BLaER1 (cell line): ENCODE measurements at regions not wholly inside any gene's neighbourhood (a gene's known extent, or its start where the extent isn't known, plus 50 kb on each side); places are given as distances from the start of the nearest gene placed in this dataset.

Source experiments
- H3K27ac ChIP-seq: shearing (Covaris generic); formaldehyde crosslinking; 2 replicates; pipeline ENCODE4 v1.8.1; 2022
- H3K27me3 ChIP-seq: shearing (Covaris generic); formaldehyde crosslinking; 2 replicates; pipeline ENCODE4 v1.8.1; 2022
- H3K36me3 ChIP-seq: shearing (Covaris generic); formaldehyde crosslinking; 2 replicates; pipeline ENCODE4 v1.8.1; 2022
- H3K4me1 ChIP-seq: shearing (Covaris generic); formaldehyde crosslinking; 2 replicates; pipeline ENCODE4 v1.8.1; 2022
- H3K4me2 ChIP-seq: shearing (Covaris generic); formaldehyde crosslinking; 2 replicates; pipeline ENCODE4 v1.8.1; 2022
- H3K4me3 ChIP-seq: shearing (Covaris generic); formaldehyde crosslinking; 2 replicates; pipeline ENCODE4 v1.8.1; 2022
- H3K9ac ChIP-seq: shearing (Covaris generic); formaldehyde crosslinking; 2 replicates; pipeline ENCODE4 v1.8.1; 2022
- H3K9me3 ChIP-seq: shearing (Covaris generic); formaldehyde crosslinking; 2 replicates; pipeline ENCODE4 v1.8.1; 2022
- H4K20me1 ChIP-seq: shearing (Covaris generic); formaldehyde crosslinking; 2 replicates; pipeline ENCODE4 v1.8.1; 2022
- Cebpa-rat ChIP-seq: shearing (Covaris generic); IDR thresholded peaks from 2 replicates; pipeline ENCODE4 v1.8.1; 2022

DNA sequence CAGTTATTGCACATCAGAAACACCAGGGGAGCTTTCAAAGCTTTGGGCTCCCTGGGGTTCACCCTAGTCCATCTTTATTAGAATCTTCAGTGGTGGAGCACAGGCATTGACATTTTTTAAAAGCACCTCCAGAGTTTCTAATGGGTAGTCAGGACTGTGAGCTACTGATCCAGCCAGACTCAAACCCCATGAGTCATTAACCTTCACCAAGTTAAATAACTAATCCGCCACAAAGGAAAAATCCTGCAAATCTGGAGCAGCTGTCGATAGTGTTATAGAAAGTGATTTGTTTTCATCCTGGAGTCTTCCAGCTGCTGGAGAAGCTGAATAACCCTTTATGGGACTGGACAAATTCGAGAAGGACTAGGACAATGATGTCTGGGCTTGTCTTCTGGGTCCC is 93.2 kb upstream of the PIRT start:
- Histone ChIP-seq H3K4me3 (no peak overlapping the region), H3K4me2 (no peak overlapping the region), H3K4me1 (no peaks in the 10 kb centered on the region), H4K20me1 (no peaks in the 10 kb centered on the region), H3K9me3 (no peaks in the 10 kb centered on the region), H3K27me3 (no peaks in the 10 kb centered on the region), H3K9ac (no peak overlapping the region), H3K36me3 (no peaks in the 10 kb centered on the region), H3K27ac (no peak overlapping the region)
- TF ChIP-seq Cebpa-rat: no peak

DNA sequence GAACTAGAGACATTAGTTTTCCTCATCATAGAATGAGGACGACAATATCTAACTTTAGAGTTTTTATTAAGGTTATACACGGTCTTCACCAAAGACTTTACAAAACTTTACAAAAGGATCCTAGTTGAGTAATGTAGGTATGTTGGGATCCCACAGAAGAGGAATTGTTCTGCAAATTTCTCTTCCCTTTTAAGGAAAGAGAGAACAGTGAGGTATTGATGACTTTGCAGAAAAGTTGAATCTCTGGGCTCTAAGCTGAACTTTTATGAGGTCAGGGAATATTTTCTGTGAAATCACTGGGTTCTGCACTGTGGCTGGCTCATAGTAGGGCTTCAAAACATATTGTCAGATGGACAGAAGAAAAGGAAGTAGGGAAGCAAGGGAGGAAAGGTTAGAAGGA is 89.8 kb upstream of the PIRT start:
- H3K27me3 ChIP-seq: no peaks in the 10 kb centered on the region
- H3K4me3 ChIP-seq: no peak overlapping the region
- no peak overlapping the region for H3K4me2 ChIP-seq
- no peaks in the 10 kb centered on the region for H3K36me3 ChIP-seq
- TF ChIP-seq Cebpa-rat: no peak
- no peaks in the 10 kb centered on the region for H4K20me1 ChIP-seq
- no peaks in the 10 kb centered on the region for H3K4me1 ChIP-seq
- H3K27ac ChIP-seq: no peak overlapping the region
- H3K9ac ChIP-seq: no peak overlapping the region
- H3K9me3 ChIP-seq: no peaks in the 10 kb centered on the region

DNA sequence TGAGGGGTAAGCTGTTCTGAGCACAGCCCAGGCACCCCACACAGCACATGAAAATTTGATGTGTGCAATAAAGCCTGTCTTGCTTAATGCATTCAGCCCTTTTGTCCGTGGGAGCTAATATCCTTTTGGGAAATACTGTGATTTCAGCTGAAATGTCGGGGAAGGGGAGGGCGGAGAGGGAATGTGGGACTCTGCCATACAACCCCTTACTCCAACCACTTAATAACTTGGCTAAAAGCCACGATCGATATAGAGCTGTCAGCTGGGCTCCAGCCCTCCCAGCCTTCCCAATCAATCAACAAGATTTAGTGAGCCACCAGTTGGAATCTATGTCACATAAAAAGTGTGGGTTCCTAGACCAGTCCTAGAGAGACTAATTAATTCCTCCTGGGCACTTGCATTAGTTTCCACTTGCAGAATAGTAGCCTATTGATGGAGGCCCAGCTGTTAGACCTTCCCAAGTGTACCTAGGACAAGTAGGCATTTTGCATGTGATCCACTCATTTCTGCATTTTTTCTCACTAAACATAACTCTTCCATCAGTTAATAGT is 82.7 kb upstream of the PIRT start:
- H3K9me3 ChIP-seq: no peaks in the 10 kb centered on the region
- no peaks in the 10 kb centered on the region for H3K27me3 ChIP-seq
- H3K9ac ChIP-seq: no peak overlapping the region
- no peak overlapping the region for H3K4me2 ChIP-seq
- no peaks in the 10 kb centered on the region for H3K4me1 ChIP-seq
- TF ChIP-seq Cebpa-rat: no peak
- no peaks in the 10 kb centered on the region for H3K36me3 ChIP-seq
- H3K4me3 ChIP-seq: no peak overlapping the region
- H3K27ac ChIP-seq: no peak overlapping the region
- H4K20me1 ChIP-seq: no peaks in the 10 kb centered on the region

GRCh38 chr17:10907370-10907769 is 69.5 kb upstream of the PIRT start:
- no peak for TF ChIP-seq Cebpa-rat
- Histone ChIP-seq H3K4me1 (no peaks in the 10 kb centered on the region), H3K4me2 (no peak overlapping the region), H3K27ac (no peak overlapping the region), H3K4me3 (no peak overlapping the region), H3K9ac (no peak overlapping the region), H4K20me1 (no peaks in the 10 kb centered on the region), H3K36me3 (no peaks in the 10 kb centered on the region), H3K9me3 (peaks cover 15% of the 10 kb centered on the region), H3K27me3 (no peaks in the 10 kb centered on the region)

- H3K4me2 ChIP-seq: no peak overlapping the region
- H3K9me3 ChIP-seq: no peaks in the 10 kb centered on the region
- no peak overlapping the region for H3K4me3 ChIP-seq
- no peak overlapping the region for H3K9ac ChIP-seq
- no peaks in the 10 kb centered on the region for H3K36me3 ChIP-seq
- no peak overlapping the region for H3K27ac ChIP-seq
- no peaks in the 10 kb centered on the region for H3K4me1 ChIP-seq
- no peaks in the 10 kb centered on the region for H4K20me1 ChIP-seq
- no peaks in the 10 kb centered on the region for H3K27me3 ChIP-seq
- no peak for TF ChIP-seq Cebpa-rat
Measured at GRCh38 chr17:10899281-10899680, 61.4 kb upstream of the PIRT start.

DNA sequence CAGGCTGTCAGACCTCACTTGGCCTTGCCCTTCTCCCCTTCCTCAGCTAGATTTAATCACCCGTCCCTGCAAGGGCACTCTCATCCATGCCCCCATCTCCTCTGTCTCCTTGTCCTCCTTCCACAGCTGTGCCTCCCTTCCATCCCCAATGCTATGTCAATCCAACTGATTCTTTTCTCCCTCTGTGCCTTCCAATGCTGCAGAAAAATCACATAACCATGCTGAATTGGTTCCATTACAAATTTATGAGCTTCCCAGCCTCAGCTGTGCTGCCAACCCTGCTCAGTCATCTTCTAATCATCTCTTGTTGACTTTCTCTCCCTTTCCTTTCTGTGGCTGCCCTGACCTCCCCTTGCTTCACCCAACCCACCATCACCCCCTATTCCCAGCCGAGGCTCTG is 56.3 kb upstream of the PIRT start:
- Histone ChIP-seq H3K36me3 (no peaks in the 10 kb centered on the region), H3K9me3 (no peaks in the 10 kb centered on the region), H3K4me2 (no peak overlapping the region), H3K4me1 (peaks cover 3% of the 10 kb centered on the region), H3K27ac (no peak overlapping the region), H3K9ac (no peak overlapping the region), H4K20me1 (no peaks in the 10 kb centered on the region), H3K27me3 (no peaks in the 10 kb centered on the region), H3K4me3 (no peak overlapping the region)
- no peak for TF ChIP-seq Cebpa-rat

DNA sequence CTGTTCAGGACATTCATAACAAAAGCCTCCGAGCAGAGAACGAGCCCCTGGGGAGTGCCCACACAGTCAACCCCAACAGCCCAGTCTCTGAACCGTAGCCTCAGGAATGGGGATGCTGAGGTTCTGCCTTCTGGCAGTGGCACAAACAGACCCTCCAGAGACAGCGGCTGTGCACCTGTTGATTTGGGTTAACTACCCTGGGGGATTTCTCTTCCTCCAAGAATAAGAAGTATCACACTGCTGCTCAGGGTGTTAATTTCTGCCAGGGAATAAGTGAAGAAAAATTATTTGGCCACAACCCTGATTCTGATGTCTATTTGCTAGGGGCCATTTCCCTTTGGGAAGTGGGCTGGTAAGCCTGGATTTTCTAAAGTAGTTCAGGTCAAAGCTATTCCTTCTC is 51.0 kb upstream of the PIRT start:
- Histone ChIP-seq H3K4me1 (peaks cover 20% of the 10 kb centered on the region), H4K20me1 (no peaks in the 10 kb centered on the region), H3K27me3 (no peaks in the 10 kb centered on the region), H3K9me3 (no peaks in the 10 kb centered on the region), H3K4me3 (no peak overlapping the region), H3K36me3 (no peaks in the 10 kb centered on the region), H3K9ac (no peak overlapping the region), H3K27ac (peak overlapping the region; percentile 3; the same call in 1 of the 2 replicates), H3K4me2 (peak overlapping the region; percentile 72)
- no peak for TF ChIP-seq Cebpa-rat
